ENCODE measurements at regions not wholly inside any gene's neighbourhood (a gene's known extent, or its start where the extent isn't known, plus 50 kb on each side); places are given as distances from the start of the nearest gene placed in this dataset.

DNA sequence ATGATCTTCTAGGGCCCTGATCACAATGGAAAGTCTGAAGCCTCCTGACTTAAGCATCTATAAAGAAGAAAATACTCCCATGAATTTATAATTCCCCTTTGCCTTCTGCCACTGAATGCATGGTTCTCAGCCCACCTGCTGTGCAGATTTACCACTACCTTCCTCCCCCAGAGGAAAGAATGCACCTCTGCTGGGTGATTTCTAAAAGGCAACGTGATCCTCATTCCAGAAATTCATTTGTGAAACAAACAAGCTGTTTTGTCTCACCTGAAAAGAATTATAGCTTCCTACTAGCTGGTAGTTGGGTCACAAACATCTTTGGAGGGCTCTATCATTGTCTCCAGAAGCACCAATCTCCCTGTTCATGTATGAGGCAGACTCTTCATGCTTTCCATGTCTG is 320.2 kb downstream of the CDC14C start (continued):
- TF ChIP-seq, protein P1, sequence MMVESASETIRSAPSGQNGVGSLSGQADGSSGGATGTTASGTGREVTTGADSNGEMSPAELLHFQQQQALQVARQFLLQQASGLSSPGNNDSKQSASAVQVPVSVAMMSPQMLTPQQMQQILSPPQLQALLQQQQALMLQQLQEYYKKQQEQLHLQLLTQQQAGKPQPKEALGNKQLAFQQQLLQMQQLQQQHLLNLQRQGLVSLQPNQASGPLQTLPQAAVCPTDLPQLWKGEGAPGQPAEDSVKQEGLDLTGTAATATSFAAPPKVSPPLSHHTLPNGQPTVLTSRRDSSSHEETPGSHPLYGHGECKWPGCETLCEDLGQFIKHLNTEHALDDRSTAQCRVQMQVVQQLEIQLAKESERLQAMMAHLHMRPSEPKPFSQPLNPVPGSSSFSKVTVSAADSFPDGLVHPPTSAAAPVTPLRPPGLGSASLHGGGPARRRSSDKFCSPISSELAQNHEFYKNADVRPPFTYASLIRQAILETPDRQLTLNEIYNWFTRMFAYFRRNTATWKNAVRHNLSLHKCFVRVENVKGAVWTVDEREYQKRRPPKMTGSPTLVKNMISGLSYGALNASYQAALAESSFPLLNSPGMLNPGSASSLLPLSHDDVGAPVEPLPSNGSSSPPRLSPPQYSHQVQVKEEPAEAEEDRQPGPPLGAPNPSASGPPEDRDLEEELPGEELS (CRISPR knock-in tag; IDR thresholded peaks at IDR 0.05), result no peak
- TF ChIP-seq NR3C1 (CRISPR knock-in tag; conservative IDR thresholded peaks at IDR 0.05; ENCODE audit: low read depth), result no peak

DNA sequence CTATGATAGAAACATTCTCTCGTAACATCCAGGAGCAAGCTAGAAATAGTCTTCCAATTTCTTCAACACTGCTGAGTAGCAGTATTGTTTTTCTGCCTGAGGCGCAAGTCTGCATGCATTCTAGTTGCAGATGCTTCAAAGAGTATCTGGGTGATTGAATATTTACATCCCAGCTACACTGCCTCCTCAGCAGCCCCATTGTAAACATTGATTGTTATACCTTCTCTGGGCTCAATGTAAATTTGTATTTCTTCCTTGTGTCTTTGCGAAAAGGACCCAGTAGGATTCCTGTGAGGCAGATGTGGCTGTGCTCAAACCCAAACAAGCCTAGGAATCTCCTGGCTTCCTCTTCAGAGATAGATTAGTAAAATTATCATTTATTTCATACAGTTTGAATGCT is 320.7 kb downstream of the CDC14C start:
- CTCF ChIA-PET, result interaction anchor here (0.6 to 4.9 kb wide), 12 partner anchors 17 to 546 kb away, joined by 3 to 56 read pairs (median 4); no protein-coding TSS in a partner anchor
- Mint-ChIP-seq H3K9me3 (peaks cover 8% of the 10 kb centered on the region; the same call in 1 of the 2 replicates), H3K27ac (peak overlapping the region; percentile 98), H3K36me3 (peaks cover 11% of the 10 kb centered on the region), H3K4me3 (peak overlapping the region; percentile 35), H3K4me1 (peaks cover 75% of the 10 kb centered on the region), H3K27me3 (ENCODE audit: low read depth) (no peaks in the 10 kb centered on the region)
- no peak for TF ChIP-seq FOXJ3 (CRISPR knock-in tag; IDR thresholded peaks at IDR 0.05; ENCODE audit: borderline replicate concordance)
- TF ChIP-seq, protein P2, sequence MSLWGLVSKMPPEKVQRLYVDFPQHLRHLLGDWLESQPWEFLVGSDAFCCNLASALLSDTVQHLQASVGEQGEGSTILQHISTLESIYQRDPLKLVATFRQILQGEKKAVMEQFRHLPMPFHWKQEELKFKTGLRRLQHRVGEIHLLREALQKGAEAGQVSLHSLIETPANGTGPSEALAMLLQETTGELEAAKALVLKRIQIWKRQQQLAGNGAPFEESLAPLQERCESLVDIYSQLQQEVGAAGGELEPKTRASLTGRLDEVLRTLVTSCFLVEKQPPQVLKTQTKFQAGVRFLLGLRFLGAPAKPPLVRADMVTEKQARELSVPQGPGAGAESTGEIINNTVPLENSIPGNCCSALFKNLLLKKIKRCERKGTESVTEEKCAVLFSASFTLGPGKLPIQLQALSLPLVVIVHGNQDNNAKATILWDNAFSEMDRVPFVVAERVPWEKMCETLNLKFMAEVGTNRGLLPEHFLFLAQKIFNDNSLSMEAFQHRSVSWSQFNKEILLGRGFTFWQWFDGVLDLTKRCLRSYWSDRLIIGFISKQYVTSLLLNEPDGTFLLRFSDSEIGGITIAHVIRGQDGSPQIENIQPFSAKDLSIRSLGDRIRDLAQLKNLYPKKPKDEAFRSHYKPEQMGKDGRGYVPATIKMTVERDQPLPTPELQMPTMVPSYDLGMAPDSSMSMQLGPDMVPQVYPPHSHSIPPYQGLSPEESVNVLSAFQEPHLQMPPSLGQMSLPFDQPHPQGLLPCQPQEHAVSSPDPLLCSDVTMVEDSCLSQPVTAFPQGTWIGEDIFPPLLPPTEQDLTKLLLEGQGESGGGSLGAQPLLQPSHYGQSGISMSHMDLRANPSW (CRISPR knock-in tag; conservative IDR thresholded peaks at IDR 0.05; ENCODE audit: low read depth), result no peak
- TF ChIP-seq, protein P3, sequence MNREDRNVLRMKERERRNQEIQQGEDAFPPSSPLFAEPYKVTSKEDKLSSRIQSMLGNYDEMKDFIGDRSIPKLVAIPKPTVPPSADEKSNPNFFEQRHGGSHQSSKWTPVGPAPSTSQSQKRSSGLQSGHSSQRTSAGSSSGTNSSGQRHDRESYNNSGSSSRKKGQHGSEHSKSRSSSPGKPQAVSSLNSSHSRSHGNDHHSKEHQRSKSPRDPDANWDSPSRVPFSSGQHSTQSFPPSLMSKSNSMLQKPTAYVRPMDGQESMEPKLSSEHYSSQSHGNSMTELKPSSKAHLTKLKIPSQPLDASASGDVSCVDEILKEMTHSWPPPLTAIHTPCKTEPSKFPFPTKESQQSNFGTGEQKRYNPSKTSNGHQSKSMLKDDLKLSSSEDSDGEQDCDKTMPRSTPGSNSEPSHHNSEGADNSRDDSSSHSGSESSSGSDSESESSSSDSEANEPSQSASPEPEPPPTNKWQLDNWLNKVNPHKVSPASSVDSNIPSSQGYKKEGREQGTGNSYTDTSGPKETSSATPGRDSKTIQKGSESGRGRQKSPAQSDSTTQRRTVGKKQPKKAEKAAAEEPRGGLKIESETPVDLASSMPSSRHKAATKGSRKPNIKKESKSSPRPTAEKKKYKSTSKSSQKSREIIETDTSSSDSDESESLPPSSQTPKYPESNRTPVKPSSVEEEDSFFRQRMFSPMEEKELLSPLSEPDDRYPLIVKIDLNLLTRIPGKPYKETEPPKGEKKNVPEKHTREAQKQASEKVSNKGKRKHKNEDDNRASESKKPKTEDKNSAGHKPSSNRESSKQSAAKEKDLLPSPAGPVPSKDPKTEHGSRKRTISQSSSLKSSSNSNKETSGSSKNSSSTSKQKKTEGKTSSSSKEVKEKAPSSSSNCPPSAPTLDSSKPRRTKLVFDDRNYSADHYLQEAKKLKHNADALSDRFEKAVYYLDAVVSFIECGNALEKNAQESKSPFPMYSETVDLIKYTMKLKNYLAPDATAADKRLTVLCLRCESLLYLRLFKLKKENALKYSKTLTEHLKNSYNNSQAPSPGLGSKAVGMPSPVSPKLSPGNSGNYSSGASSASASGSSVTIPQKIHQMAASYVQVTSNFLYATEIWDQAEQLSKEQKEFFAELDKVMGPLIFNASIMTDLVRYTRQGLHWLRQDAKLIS (CRISPR knock-in tag; IDR thresholded peaks at IDR 0.05; ENCODE audit: borderline replicate concordance), result no peak
- TF ChIP-seq ETV6 (CRISPR knock-in tag; IDR thresholded peaks at IDR 0.05), result no peak
- TF ChIP-seq, protein P4, sequence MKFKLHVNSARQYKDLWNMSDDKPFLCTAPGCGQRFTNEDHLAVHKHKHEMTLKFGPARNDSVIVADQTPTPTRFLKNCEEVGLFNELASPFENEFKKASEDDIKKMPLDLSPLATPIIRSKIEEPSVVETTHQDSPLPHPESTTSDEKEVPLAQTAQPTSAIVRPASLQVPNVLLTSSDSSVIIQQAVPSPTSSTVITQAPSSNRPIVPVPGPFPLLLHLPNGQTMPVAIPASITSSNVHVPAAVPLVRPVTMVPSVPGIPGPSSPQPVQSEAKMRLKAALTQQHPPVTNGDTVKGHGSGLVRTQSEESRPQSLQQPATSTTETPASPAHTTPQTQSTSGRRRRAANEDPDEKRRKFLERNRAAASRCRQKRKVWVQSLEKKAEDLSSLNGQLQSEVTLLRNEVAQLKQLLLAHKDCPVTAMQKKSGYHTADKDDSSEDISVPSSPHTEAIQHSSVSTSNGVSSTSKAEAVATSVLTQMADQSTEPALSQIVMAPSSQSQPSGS (CRISPR knock-in tag; IDR thresholded peaks at IDR 0.05; ENCODE audit: borderline replicate concordance, low read depth), result no peak
- TF ChIP-seq, protein P1 (CRISPR knock-in tag; IDR thresholded peaks at IDR 0.05), result peak; percentile 66; the same call in 1 of the 2 replicates
- TF ChIP-seq, protein P5, sequence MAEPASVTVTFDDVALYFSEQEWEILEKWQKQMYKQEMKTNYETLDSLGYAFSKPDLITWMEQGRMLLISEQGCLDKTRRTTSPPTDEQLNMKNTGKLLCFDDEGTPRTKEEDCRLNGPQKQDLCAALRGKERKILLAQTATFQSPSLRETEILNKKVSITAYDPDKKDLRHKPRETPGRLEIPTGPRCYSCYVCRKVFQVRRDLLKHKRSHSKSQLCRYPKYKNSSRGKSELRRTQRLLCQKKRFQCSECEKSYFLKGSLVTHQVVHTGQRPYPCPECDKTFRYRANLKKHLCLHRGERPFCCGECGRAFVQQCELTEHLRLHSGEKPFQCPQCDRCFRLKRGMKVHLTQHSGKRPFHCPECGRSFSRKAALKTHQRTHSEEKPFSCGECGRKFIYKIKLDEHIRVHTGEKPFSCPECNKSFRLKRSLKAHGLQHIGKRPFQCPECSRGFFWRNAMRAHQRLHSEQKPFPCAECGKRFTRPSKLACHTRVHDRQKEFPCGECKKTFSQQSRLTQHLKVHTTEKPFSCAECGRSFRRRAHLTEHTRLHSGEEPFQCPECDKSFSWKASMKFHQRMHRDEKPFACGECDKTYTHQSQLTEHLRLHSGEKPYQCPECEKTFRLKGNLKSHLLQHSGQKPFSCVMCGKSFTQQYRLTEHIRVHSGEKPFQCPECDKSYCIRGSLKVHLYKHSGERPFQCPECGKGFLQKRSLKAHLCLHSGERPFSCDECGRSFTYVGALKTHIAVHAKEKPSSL (CRISPR knock-in tag; conservative IDR thresholded peaks at IDR 0.05), result no peak
- ATAC-seq (peak; percentile 69), DNase-seq (ENCODE audit: low spot score) (no peak)
- POLR2A ChIA-PET, result no interaction called here
